Right lobe of liver (tissue), 6 donors: ENCODE measurements at regions not wholly inside any gene's neighbourhood (a gene's known extent, or its start where the extent isn't known, plus 50 kb on each side); places are given as distances from the start of the nearest gene placed in this dataset.

Experiments used
- ATAC-seq, 4 donors: fragments of 200-7000 bp; cut with Tn5 transposase; one replicate each; pipeline ENCODE4 v1.9.1; 2020; ENCODE audit warnings: mild to moderate bottlenecking in 4 of 4, moderate library complexity in 4 of 4
- DNase-seq, 3 donors: peaks; one replicate each; pipeline ENCODE4 v3.0.0-alpha.2; 2020
- H3K27ac ChIP-seq, 3 donors: fragments of 200-600 bp; one replicate each; pipeline ENCODE4 v1.8.0; 2022
- H3K27me3 ChIP-seq, 2 donors: fragments of 200-600 bp; one replicate each; pipeline ENCODE4 v1.8.0; 2022
- H3K36me3 ChIP-seq, 4 donors: fragments of 200-600 bp; sonication (generic) in 1 of 4; one replicate each; pipeline versions ENCODE4 v1.5.1 to v1.8.0; 2017 to 2022; ENCODE audit warnings: control low read depth in 1 of 4
- H3K4me1 ChIP-seq, 4 donors: fragments of 200-600 bp; sonication (generic) in 1 of 4; one replicate each; pipeline versions ENCODE4 v1.5.1 to v1.8.0; 2017 to 2022; ENCODE audit warnings: control low read depth in 1 of 4
- H3K4me3 ChIP-seq, 3 donors: fragments of 200-600 bp; one replicate each; pipeline ENCODE4 v1.8.0; 2022
- H3K9me3 ChIP-seq, 4 donors: fragments of 200-600 bp; sonication (generic) in 1 of 4; one replicate each; pipeline versions ENCODE4 v1.5.1 to v1.8.0; 2017 to 2022; ENCODE audit warnings: control low read depth in 1 of 4
- CTCF ChIP-seq, 4 donors: fragments of 200-600 bp in 3 of 4; fragments of 450-650 bp in 1 of 4; IDR thresholded peaks; one replicate each; pipeline versions ENCODE4 v1.5.1 to v1.8.0; 2016 to 2022; ENCODE audit warnings: antibody characterized with exemption in 4 of 4, mild to moderate bottlenecking in 2 of 4
- POLR2A ChIP-seq: fragments of 450-650 bp; IDR thresholded peaks from one replicate; pipeline ENCODE4 v1.6.1; 2017; ENCODE audit warnings: antibody characterized with exemption, mild to moderate bottlenecking
- WGBS: methylation state at CpG from one replicate; pipeline ENCODE4 v1.1.6; 2018; ENCODE audit warnings: low coverage, low lambda C conversion rate; ENCODE audit not compliant: insufficient coverage; ENCODE audit errors: missing lambda C conversion rate; 5-methylcytosine and 5-hydroxymethylcytosine counted together
- intact Hi-C, 2 donors: fragments of 100-400 bp; cut with DNase I; formaldehyde crosslinking; loops; one replicate each; pipeline versions ENCODE4 v1.11.2 to v1.14.1; 2022
- donor health status: DM: no; HTN: yes; CAD: no.
- donor health status: DM: no; HTN: no; CAD: no.
- donor health status: DM: no; HTN: no; CAD: no.
- donor health status: DM: no; HTN: yes; CAD: no.
- donor health status: DM: no; HTN: yes; CAD: no.

DNA sequence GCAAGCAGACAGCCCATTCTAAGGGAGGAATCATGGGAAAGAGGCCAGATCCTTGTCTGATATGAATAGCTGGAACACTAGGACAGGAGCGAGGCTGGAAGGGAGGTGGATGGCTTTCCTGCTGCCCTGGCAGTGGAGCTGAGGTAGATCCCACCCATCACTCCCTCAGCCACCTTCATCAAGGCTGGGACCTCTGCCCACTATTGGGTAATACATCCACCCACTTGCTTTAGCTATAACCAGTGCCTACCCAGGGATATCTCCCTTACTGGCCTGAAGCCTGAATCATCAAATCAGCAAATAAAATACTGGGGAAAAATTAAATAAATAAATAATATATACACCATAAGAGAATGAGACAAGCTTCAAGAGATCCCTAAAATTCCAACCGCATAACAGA lies 183.2 kb upstream of the KYNU start:
- Histone ChIP-seq H3K4me1 (no peaks in the 10 kb centered on the region), H3K27ac (no peak overlapping the region), H3K36me3 (no peaks in the 10 kb centered on the region), H3K9me3 (no peaks in the 10 kb centered on the region), H3K4me3 (no peak overlapping the region), H3K27me3 (no peaks in the 10 kb centered on the region)
- intact Hi-C loops = loop anchor here in 1 of 2 donors (10.0 kb wide), 1 partner anchor 281 kb away; no protein-coding TSS in a partner anchor
- no peak for DNase-seq
- no peak for ATAC-seq
- no peak for TF ChIP-seq POLR2A
- TF ChIP-seq CTCF (IDR thresholded peaks at IDR 0.05) = no peak
- 80% methylated on average over 2 of the region's 2 CpGs for WGBS

GRCh38 chr2:142693171-142693950 lies 184.1 kb upstream of the KYNU start:
- H3K27me3 ChIP-seq = no peaks in the 10 kb centered on the region
- H3K4me3 ChIP-seq = no peak overlapping the region
- no peak for ATAC-seq
- no peak for DNase-seq
- H3K36me3 ChIP-seq = no peaks in the 10 kb centered on the region
- no peak for TF ChIP-seq POLR2A
- no peak for TF ChIP-seq CTCF (IDR thresholded peaks at IDR 0.05)
- H3K9me3 ChIP-seq = no peaks in the 10 kb centered on the region
- H3K27ac ChIP-seq = no peak overlapping the region
- intact Hi-C loops = loop anchor here in 1 of 2 donors (10.0 kb wide), 1 partner anchor 281 kb away; no protein-coding TSS in a partner anchor
- WGBS = 49% methylated on average over 4 of the region's 4 CpGs
- H3K4me1 ChIP-seq = no peaks in the 10 kb centered on the region

- intact Hi-C loops = no loop called here
- ATAC-seq = no peak
Observed at GRCh38 chr2:142688856-142689605, 188.4 kb upstream of the KYNU start.

DNA sequence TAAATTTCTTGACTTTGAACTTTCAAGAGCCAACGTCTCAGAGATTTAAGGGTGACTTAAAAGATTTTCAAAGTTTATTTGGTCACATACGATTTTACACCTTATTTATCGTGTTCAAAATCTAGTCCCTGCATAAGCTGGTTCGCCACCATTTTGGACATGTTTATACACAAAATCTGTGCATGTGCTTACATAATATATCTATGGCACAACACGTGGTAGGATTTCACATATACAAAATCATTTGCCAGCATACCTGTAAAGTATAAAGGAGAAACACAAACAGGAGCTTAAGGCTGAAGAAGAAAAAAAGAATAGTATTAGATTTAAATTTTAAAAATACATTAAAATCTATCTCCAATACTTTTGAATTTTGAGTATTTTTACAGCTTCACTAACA lies 190.0 kb upstream of the KYNU start:
- 63% methylated on average over 5 of the region's 5 CpGs for WGBS

More at GRCh38 chr2:142688856-142689605, 188.4 kb upstream of the KYNU start:
- H3K27ac ChIP-seq = no peak overlapping the region
- no peaks in the 10 kb centered on the region for H3K4me1 ChIP-seq
- WGBS = 76% methylated on average over 4 of the region's 4 CpGs
- no peak overlapping the region for H3K4me3 ChIP-seq
- DNase-seq = no peak
- H3K27me3 ChIP-seq = no peaks in the 10 kb centered on the region
- H3K36me3 ChIP-seq = no peaks in the 10 kb centered on the region
- no peak for TF ChIP-seq POLR2A
- TF ChIP-seq CTCF (IDR thresholded peaks at IDR 0.05) = no peak
- no peaks in the 10 kb centered on the region for H3K9me3 ChIP-seq

More for the DNA sequence above, 190.0 kb upstream of the KYNU start:
- ATAC-seq (no peak), DNase-seq (no peak)
- Histone ChIP-seq H3K4me3 (no peak overlapping the region), H3K27ac (no peak overlapping the region), H3K4me1 (peaks cover 0 to 7% (median 0%) of the 10 kb centered on the region in 4 donors), H3K27me3 (no peaks in the 10 kb centered on the region), H3K9me3 (no peaks in the 10 kb centered on the region), H3K36me3 (no peaks in the 10 kb centered on the region)
- intact Hi-C loops = no loop called here
- no peak for TF ChIP-seq POLR2A
- TF ChIP-seq CTCF (IDR thresholded peaks at IDR 0.05) = no peak
